ENCODE measurements at regions not wholly inside any gene's neighbourhood (a gene's known extent, or its start where the extent isn't known, plus 50 kb on each side); places are given as distances from the start of the nearest gene placed in this dataset.
"Not testable (repeated sequence)": the region's sequence is repeated elsewhere in the genome, so short reads cannot be mapped to it uniquely, and the experiment has no call there.

GRCh38 chr13:99759163-99759552 lies 212.4 kb downstream of the ZIC5 start:
- no peak for TF ChIP-seq CTCF (IDR thresholded peaks at IDR 0.05; ENCODE audit: unreplicated experiment)
- Mint-ChIP-seq H3K27ac (ENCODE audit: low read depth, unreplicated experiment) (no peak overlapping the region), H3K4me1 (ENCODE audit: insufficient read depth, unreplicated experiment) (no peaks in the 10 kb centered on the region), H3K9me3 (ENCODE audit: unreplicated experiment) (peaks cover 6% of the 10 kb centered on the region), H3K4me3 (ENCODE audit: unreplicated experiment) (no peak overlapping the region), H3K27me3 (ENCODE audit: insufficient read depth, unreplicated experiment) (no peaks in the 10 kb centered on the region), H3K36me3 (ENCODE audit: insufficient read depth, unreplicated experiment) (peaks cover 5% of the 10 kb centered on the region)
- ChIA-PET POLR2A (interaction anchor here (1.2 kb wide), 1 partner anchor 10 kb away, joined by 3 read pairs; no protein-coding TSS in a partner anchor), CTCF (interaction anchor here (0.7 kb wide), 1 partner anchor 38 kb away, joined by 4 read pairs; no protein-coding TSS in a partner anchor)
- BruUV-seq (replicated peaks): no TSS peak
- no peak for DNase-seq (ENCODE audit: unreplicated experiment)
- intact Hi-C loops (cut with micrococcal nuclease): no loop called here

- POLR2A ChIA-PET: no interaction called here
- Mint-ChIP-seq H3K36me3 (ENCODE audit: insufficient read depth, unreplicated experiment) (peaks cover 5% of the 10 kb centered on the region), H3K27ac (ENCODE audit: low read depth, unreplicated experiment) (no peak overlapping the region), H3K4me1 (ENCODE audit: insufficient read depth, unreplicated experiment) (no peaks in the 10 kb centered on the region), H3K27me3 (ENCODE audit: insufficient read depth, unreplicated experiment) (no peaks in the 10 kb centered on the region), H3K4me3 (ENCODE audit: unreplicated experiment) (no peak overlapping the region), H3K9me3 (ENCODE audit: unreplicated experiment) (peaks cover 6% of the 10 kb centered on the region)
- no peak for DNase-seq (ENCODE audit: unreplicated experiment)
- BruUV-seq (replicated peaks): no TSS peak
- no peak for TF ChIP-seq CTCF (IDR thresholded peaks at IDR 0.05; ENCODE audit: unreplicated experiment)
- CTCF ChIA-PET: no interaction called here
- intact Hi-C loops (cut with micrococcal nuclease): no loop called here
Observed at GRCh38 chr13:99758460-99759162, 213.0 kb downstream of the ZIC5 start.

DNA sequence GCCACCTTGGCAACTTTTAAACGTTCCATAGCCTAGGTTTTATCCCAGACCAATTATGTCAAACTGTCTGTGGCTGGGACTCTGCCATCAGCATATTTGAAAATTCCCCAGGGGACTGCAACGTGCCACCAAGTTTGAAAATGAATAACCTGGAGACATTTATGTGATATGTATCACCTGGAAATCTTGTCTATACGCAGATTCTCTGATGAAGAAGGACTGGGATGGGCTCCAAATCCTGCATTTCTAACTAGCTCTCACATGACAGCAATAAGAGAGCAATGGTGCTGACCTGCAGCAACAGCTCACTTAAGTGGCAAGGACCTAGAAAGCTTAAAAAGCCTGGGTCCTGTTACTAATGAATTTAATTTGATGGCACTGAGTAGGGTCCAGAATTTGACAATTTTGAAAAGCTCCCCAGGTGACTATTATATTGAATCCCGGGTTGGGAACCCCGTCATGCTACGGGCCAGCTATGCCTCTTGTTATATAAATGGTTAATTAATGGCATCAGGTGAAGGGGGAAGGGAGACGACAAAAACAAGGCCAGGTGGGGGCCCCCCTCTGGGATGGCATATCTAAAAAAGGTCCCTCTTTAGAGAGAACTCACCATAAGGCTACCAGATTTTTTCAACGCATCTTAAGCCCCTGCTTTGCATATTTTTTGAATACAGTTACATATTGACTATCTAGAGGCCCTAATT lies 213.7 kb downstream of the ZIC5 start:
- Mint-ChIP-seq H3K4me1 (ENCODE audit: insufficient read depth, unreplicated experiment) (no peaks in the 10 kb centered on the region), H3K9me3 (ENCODE audit: unreplicated experiment) (peaks cover 6% of the 10 kb centered on the region), H3K4me3 (ENCODE audit: unreplicated experiment) (no peak overlapping the region), H3K27ac (ENCODE audit: low read depth, unreplicated experiment) (no peak overlapping the region), H3K36me3 (ENCODE audit: insufficient read depth, unreplicated experiment) (peaks cover 3% of the 10 kb centered on the region), H3K27me3 (ENCODE audit: insufficient read depth, unreplicated experiment) (no peaks in the 10 kb centered on the region)
- BruUV-seq (replicated peaks): no TSS peak
- POLR2A ChIA-PET: no interaction called here
- no peak for TF ChIP-seq CTCF (IDR thresholded peaks at IDR 0.05; ENCODE audit: unreplicated experiment)
- CTCF ChIA-PET: interaction anchor here (0.6 kb wide), 1 partner anchor 12 kb away, joined by 3 read pairs; no protein-coding TSS in a partner anchor
- intact Hi-C loops (cut with micrococcal nuclease): no loop called here
- no peak for DNase-seq (ENCODE audit: unreplicated experiment)

- BruUV-seq (replicated peaks): no TSS peak
- POLR2A ChIA-PET: no interaction called here
- TF ChIP-seq CTCF (IDR thresholded peaks at IDR 0.05; ENCODE audit: unreplicated experiment): no peak
- CTCF ChIA-PET: no interaction called here
- no peaks in the 10 kb centered on the region for H3K36me3 Mint-ChIP-seq (ENCODE audit: insufficient read depth, unreplicated experiment)
- no peak overlapping the region for H3K4me3 Mint-ChIP-seq (ENCODE audit: unreplicated experiment)
- no peaks in the 10 kb centered on the region for H3K27me3 Mint-ChIP-seq (ENCODE audit: insufficient read depth, unreplicated experiment)
- peaks cover 6% of the 10 kb centered on the region for H3K9me3 Mint-ChIP-seq (ENCODE audit: unreplicated experiment)
- intact Hi-C loops (cut with micrococcal nuclease): no loop called here
- no peaks in the 10 kb centered on the region for H3K4me1 Mint-ChIP-seq (ENCODE audit: insufficient read depth, unreplicated experiment)
- no peak for DNase-seq (ENCODE audit: unreplicated experiment)
- no peak overlapping the region for H3K27ac Mint-ChIP-seq (ENCODE audit: low read depth, unreplicated experiment)
Observed at GRCh38 chr13:99756281-99756680, 215.3 kb downstream of the ZIC5 start.

- CTCF ChIA-PET: interaction anchor here (0.6 to 1.3 kb wide), 3 partner anchors 11 to 161 kb away, joined by 3 to 4 read pairs (median 3); no protein-coding TSS in a partner anchor
- intact Hi-C loops (cut with micrococcal nuclease); H3K4me1 Mint-ChIP-seq (ENCODE audit: insufficient read depth, unreplicated experiment); H3K27me3 Mint-ChIP-seq (ENCODE audit: insufficient read depth, unreplicated experiment); DNase-seq (ENCODE audit: unreplicated experiment); H3K36me3 Mint-ChIP-seq (ENCODE audit: insufficient read depth, unreplicated experiment); H3K4me3 Mint-ChIP-seq (ENCODE audit: unreplicated experiment); POLR2A ChIA-PET; H3K27ac Mint-ChIP-seq (ENCODE audit: low read depth, unreplicated experiment); BruUV-seq (replicated peaks); H3K9me3 Mint-ChIP-seq (ENCODE audit: unreplicated experiment): not testable (repeated sequence)
Observed at GRCh38 chr13:99754750-99755149, 216.8 kb downstream of the ZIC5 start.

Data from MCF 10A (cell line).